ENCODE measurements at regions not wholly inside any gene's neighbourhood (a gene's known extent, or its start where the extent isn't known, plus 50 kb on each side); places are given as distances from the start of the nearest gene placed in this dataset.

DNA sequence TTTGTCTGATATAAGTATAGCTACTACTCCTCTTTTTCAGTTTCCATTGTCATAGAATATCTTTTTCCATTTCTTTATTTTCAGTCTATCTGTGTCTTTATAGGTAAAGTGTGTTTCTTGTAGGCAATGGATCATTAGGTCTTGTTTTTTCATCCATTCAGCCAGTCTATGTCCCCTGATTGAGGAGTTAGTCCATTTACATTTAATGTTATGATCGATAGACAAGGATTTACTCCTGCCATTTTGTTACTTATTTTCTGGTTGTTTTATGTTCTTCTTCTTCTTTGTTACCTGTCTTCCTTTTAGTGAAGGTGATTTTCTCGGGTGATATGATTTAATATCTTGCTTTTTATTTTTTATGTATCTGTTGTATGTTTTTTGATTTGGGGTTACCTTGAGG lies 169.0 kb downstream of the BARX1 start:
- TF ChIP-seq CTCF (IDR thresholded peaks at IDR 0.05; ENCODE audit: low read depth, low read length, poor library complexity, severe bottlenecking) (no peak), EZH2phosphoT487 (IDR thresholded peaks at IDR 0.05; ENCODE audit: borderline replicate concordance, low read length) (no peak)

All from DOHH2 (cell line).